HG03354 (cell line): ENCODE measurements at regions not wholly inside any gene's neighbourhood (a gene's known extent, or its start where the extent isn't known, plus 50 kb on each side); places are given as distances from the start of the nearest gene placed in this dataset.

Source experiments
- ATAC-seq: cut with Tn5 transposase; IDR thresholded peaks from one replicate; pipeline ENCODE4 v1.9.1; 2021; ENCODE audit warnings: mild to moderate bottlenecking; ENCODE audit not compliant: unreplicated experiment, poor library complexity, severe bottlenecking

- no peak for ATAC-seq
Observed at GRCh38 chr1:68551459-68551858, 54.6 kb upstream of the DEPDC1 start.

GRCh38 chr1:68558321-68559026 lies 61.6 kb upstream of the DEPDC1 start:
- ATAC-seq = no peak

- no peak for ATAC-seq
Observed at GRCh38 chr1:68565923-68566322, 69.0 kb upstream of the DEPDC1 start.

GRCh38 chr1:68570871-68571270 lies 74.0 kb upstream of the DEPDC1 start:
- ATAC-seq = no peak

GRCh38 chr1:68571454-68572235 lies 74.8 kb upstream of the DEPDC1 start:
- no peak for ATAC-seq

GRCh38 chr1:68585351-68585750 lies 88.5 kb upstream of the DEPDC1 start:
- ATAC-seq = no peak

- ATAC-seq = no peak
Observed at GRCh38 chr1:68586766-68587165, 89.9 kb upstream of the DEPDC1 start.

GRCh38 chr1:68588304-68588703 lies 91.4 kb upstream of the DEPDC1 start:
- ATAC-seq = no peak

- no peak for ATAC-seq
Observed at GRCh38 chr1:68590473-68590872, 93.6 kb upstream of the DEPDC1 start.

GRCh38 chr1:68594851-68595250 lies 98.0 kb upstream of the DEPDC1 start:
- no peak for ATAC-seq

- no peak for ATAC-seq
Observed at GRCh38 chr1:68600049-68600661, 103.3 kb upstream of the DEPDC1 start.

GRCh38 chr1:68608289-68608688 lies 111.4 kb upstream of the DEPDC1 start:
- no peak for ATAC-seq

GRCh38 chr1:68615312-68615711 lies 118.4 kb upstream of the DEPDC1 start:
- ATAC-seq = no peak

GRCh38 chr1:68617942-68618341 lies 121.1 kb upstream of the DEPDC1 start:
- no peak for ATAC-seq

GRCh38 chr1:68620571-68620970 lies 123.7 kb upstream of the DEPDC1 start:
- no peak for ATAC-seq

- no peak for ATAC-seq
Observed at GRCh38 chr1:68623700-68624099, 126.8 kb upstream of the DEPDC1 start.

- no peak for ATAC-seq
Observed at GRCh38 chr1:68624233-68624632, 127.4 kb upstream of the DEPDC1 start.

GRCh38 chr1:68625624-68626023 lies 128.7 kb upstream of the DEPDC1 start:
- no peak for ATAC-seq

- ATAC-seq = no peak
Observed at GRCh38 chr1:68633141-68633919, 136.4 kb upstream of the DEPDC1 start.

GRCh38 chr1:68644504-68644903 lies 147.6 kb upstream of the DEPDC1 start:
- no peak for ATAC-seq
